ENCODE measurements at regions not wholly inside any gene's neighbourhood (a gene's known extent, or its start where the extent isn't known, plus 50 kb on each side); places are given as distances from the start of the nearest gene placed in this dataset.

- TF ChIP-seq CTCF (IDR thresholded peaks at IDR 0.05) (no peak), POLR2A (IDR thresholded peaks at IDR 0.05) (no peak)
Measured at GRCh38 chr5:108675736-108676135, 72.0 kb upstream of the FER start.
